Smooth muscle cell (in vitro differentiated cells): ENCODE measurements at regions not wholly inside any gene's neighbourhood (a gene's known extent, or its start where the extent isn't known, plus 50 kb on each side); places are given as distances from the start of the nearest gene placed in this dataset.

Experiments used
- DNase-seq: peaks from one replicate; lab custom pipeline; 2025; ENCODE audit not compliant: unreplicated experiment; lab: John Stamatoyannopoulos, UW
- H2AFZ ChIP-seq: fragments of 200-600 bp; sonication (generic); 2 replicates; pipeline ENCODE4 v1.6.0; 2016; ENCODE audit warnings: antibody characterized with exemption, low read depth, mild to moderate bottlenecking
- H3F3A ChIP-seq: fragments of 200-600 bp; sonication (generic); 2 replicates; pipeline ENCODE4 v1.6.0; 2017; ENCODE audit warnings: antibody characterized with exemption, low read depth
- H3K27ac ChIP-seq: fragments of 200-600 bp; sonication (generic); 2 replicates; pipeline ENCODE4 v1.5.1; 2016; ENCODE audit warnings: low read depth, mild to moderate bottlenecking
- H3K27me3 ChIP-seq: fragments of 200-600 bp; sonication (generic); 2 replicates; pipeline ENCODE4 v1.6.1; 2016; ENCODE audit warnings: low read depth, mild to moderate bottlenecking
- H3K36me3 ChIP-seq: fragments of 200-600 bp; sonication (generic); 2 replicates; pipeline ENCODE4 v1.5.1; 2016; ENCODE audit warnings: low read depth
- H3K4me1 ChIP-seq: fragments of 200-600 bp; sonication (generic); 2 replicates; pipeline ENCODE4 v1.5.1; 2016; ENCODE audit warnings: low read depth
- H3K4me2 ChIP-seq: fragments of 200-600 bp; sonication (generic); 2 replicates; pipeline ENCODE4 v1.6.0; 2016; ENCODE audit warnings: mild to moderate bottlenecking
- H3K4me3 ChIP-seq: fragments of 200-600 bp; sonication (generic); 2 replicates; pipeline ENCODE4 v1.5.1; 2016; ENCODE audit warnings: mild to moderate bottlenecking
- H3K79me2 ChIP-seq: fragments of 200-600 bp; sonication (generic); 2 replicates; pipeline ENCODE4 v1.6.0; 2016; ENCODE audit warnings: low read depth, mild to moderate bottlenecking
- H3K9ac ChIP-seq: fragments of 200-600 bp; sonication (generic); 2 replicates; pipeline ENCODE4 v1.6.0; 2016; ENCODE audit warnings: low read depth
- H3K9me3 ChIP-seq: fragments of 200-600 bp; sonication (generic); replicated peaks from 2 replicates; pipeline ENCODE4 v1.5.1; 2016; ENCODE audit warnings: low read depth
- H4K20me1 ChIP-seq: fragments of 200-600 bp; sonication (generic); 2 replicates; pipeline ENCODE4 v1.6.0; 2016; ENCODE audit warnings: low read depth
- WGBS: methylation state at CpG from one replicate; pipeline ENCODE4 v1.1.7; 2016; ENCODE audit warnings: low lambda C conversion rate; 5-methylcytosine and 5-hydroxymethylcytosine counted together
- TF ChIP-seq, protein P1 (sequence below): fragments of 200-600 bp; sonication (generic); IDR thresholded peaks from 2 replicates; pipeline ENCODE4 v1.5.1; 2017; ENCODE audit warnings: borderline replicate concordance, mild to moderate bottlenecking, antibody characterized with exemption; ENCODE audit not compliant: insufficient read depth, poor library complexity, severe bottlenecking

- H3K4me2 ChIP-seq: no peak overlapping the region
- H4K20me1 ChIP-seq: no peaks in the 10 kb centered on the region
- no peak overlapping the region for H3K9ac ChIP-seq
- H3K9me3 ChIP-seq: no peaks in the 10 kb centered on the region
- no peaks in the 10 kb centered on the region for H3F3A ChIP-seq
- TF ChIP-seq, protein P1, sequence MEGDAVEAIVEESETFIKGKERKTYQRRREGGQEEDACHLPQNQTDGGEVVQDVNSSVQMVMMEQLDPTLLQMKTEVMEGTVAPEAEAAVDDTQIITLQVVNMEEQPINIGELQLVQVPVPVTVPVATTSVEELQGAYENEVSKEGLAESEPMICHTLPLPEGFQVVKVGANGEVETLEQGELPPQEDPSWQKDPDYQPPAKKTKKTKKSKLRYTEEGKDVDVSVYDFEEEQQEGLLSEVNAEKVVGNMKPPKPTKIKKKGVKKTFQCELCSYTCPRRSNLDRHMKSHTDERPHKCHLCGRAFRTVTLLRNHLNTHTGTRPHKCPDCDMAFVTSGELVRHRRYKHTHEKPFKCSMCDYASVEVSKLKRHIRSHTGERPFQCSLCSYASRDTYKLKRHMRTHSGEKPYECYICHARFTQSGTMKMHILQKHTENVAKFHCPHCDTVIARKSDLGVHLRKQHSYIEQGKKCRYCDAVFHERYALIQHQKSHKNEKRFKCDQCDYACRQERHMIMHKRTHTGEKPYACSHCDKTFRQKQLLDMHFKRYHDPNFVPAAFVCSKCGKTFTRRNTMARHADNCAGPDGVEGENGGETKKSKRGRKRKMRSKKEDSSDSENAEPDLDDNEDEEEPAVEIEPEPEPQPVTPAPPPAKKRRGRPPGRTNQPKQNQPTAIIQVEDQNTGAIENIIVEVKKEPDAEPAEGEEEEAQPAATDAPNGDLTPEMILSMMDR: no peak
- H2AFZ ChIP-seq: no peak overlapping the region
- no peak overlapping the region for H3K4me3 ChIP-seq
- DNase-seq: no peak
- whole genome bisulfite sequencing: 97% methylated on average over 1 of the region's 1 CpG
- H3K4me1 ChIP-seq: no peaks in the 10 kb centered on the region
- no peaks in the 10 kb centered on the region for H3K79me2 ChIP-seq
- no peaks in the 10 kb centered on the region for H3K36me3 ChIP-seq
- H3K27ac ChIP-seq: no peak overlapping the region
- H3K27me3 ChIP-seq: no peaks in the 10 kb centered on the region
These were observed 87.8 kb downstream of the CCDC71L start for GRCh38 chr7:106573125-106573663.

DNA sequence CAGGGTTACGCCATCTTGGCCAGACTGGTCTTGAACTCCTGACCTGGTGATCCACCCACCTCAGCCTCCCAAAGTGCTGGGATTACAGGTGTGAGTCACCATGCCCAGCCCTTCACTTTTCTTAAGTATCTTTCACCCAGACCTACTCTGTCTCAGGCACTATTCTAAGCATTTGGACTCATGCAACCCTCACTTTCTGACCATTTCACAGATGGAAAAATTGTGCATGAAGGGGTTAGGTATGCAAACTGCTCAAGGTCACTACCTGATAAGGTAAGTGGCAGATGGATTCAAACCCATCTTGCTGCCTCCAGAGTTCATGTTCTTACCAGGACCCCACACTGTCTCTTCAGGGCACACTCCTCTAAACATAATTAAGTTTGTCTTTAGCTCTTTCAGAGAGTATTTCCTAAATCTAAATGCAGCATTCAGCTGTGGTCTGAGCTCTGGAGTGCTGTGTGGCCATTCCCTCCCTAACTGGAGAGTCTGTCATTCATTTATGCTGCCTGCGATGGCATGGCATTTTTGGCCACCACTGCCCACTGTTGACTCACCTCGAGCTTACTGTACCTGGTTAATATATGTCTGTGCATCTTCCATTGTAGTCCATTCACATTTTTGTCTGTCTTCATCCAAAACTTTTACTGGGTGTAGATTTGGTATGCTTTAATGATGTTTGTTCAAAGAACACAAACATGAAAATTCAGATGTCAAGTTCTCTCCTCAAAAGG, 88.4 kb downstream of the CCDC71L start:
- TF ChIP-seq, protein P1: no peak
- H2AFZ ChIP-seq: no peak overlapping the region
- H3K4me1 ChIP-seq: no peaks in the 10 kb centered on the region
- H3K9ac ChIP-seq: no peak overlapping the region
- H3K27me3 ChIP-seq: no peaks in the 10 kb centered on the region
- no peaks in the 10 kb centered on the region for H3K36me3 ChIP-seq
- no peak overlapping the region for H3K4me3 ChIP-seq
- H3K9me3 ChIP-seq: no peaks in the 10 kb centered on the region
- 93% methylated on average over 3 of the region's 3 CpGs for WGBS
- H4K20me1 ChIP-seq: no peaks in the 10 kb centered on the region
- H3F3A ChIP-seq: no peaks in the 10 kb centered on the region
- H3K4me2 ChIP-seq: no peak overlapping the region
- H3K27ac ChIP-seq: no peak overlapping the region
- no peaks in the 10 kb centered on the region for H3K79me2 ChIP-seq
- DNase-seq: no peak

DNA sequence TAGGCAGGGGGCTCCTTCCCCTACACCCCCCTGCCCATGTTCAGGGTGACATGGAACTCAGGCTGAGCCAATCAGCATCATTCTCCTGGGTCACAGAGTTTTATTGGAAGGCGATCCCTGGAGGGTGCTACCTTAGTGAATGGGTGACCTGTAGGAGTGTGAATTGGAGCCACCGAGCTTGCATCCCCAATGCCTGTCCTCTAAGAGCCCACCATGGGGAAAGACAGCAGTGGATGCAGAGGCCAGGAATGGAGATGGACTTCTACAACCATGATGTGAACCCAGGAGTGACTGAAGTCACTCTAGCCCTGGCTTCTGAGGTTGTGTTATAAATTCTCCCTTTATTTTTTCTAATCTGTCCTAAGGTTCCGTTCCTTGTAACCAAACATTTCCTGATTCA, 89.4 kb downstream of the CCDC71L start:
- H3K4me2 ChIP-seq: no peak overlapping the region
- no peak overlapping the region for H3K27ac ChIP-seq
- H3K27me3 ChIP-seq: no peaks in the 10 kb centered on the region
- H3F3A ChIP-seq: peaks cover 6% of the 10 kb centered on the region
- no peaks in the 10 kb centered on the region for H4K20me1 ChIP-seq
- H3K4me3 ChIP-seq: no peak overlapping the region
- no peak overlapping the region for H3K9ac ChIP-seq
- no peaks in the 10 kb centered on the region for H3K79me2 ChIP-seq
- TF ChIP-seq, protein P1: no peak
- 92% methylated on average over 3 of the region's 3 CpGs for WGBS
- no peaks in the 10 kb centered on the region for H3K9me3 ChIP-seq
- no peaks in the 10 kb centered on the region for H3K36me3 ChIP-seq
- H2AFZ ChIP-seq: no peak overlapping the region
- DNase-seq: no peak
- H3K4me1 ChIP-seq: no peaks in the 10 kb centered on the region
